ENCODE measurements at regions not wholly inside any gene's neighbourhood (a gene's known extent, or its start where the extent isn't known, plus 50 kb on each side); places are given as distances from the start of the nearest gene placed in this dataset.

GRCh38 chrX:44733931-44734330, 109.9 kb upstream of the DUSP21 start:
- TF ChIP-seq POLR2A (IDR thresholded peaks at IDR 0.05), result no peak
- no peak for TF ChIP-seq CTCF (IDR thresholded peaks at IDR 0.05)
- TF ChIP-seq EP300 (IDR thresholded peaks at IDR 0.05), result no peak
